Stimulated activated naive CD4-positive, alpha-beta T cell (primary cell): ENCODE measurements at regions not wholly inside any gene's neighbourhood (a gene's known extent, or its start where the extent isn't known, plus 50 kb on each side); places are given as distances from the start of the nearest gene placed in this dataset.
"Not testable (repeated sequence)": the region's sequence is repeated elsewhere in the genome, so short reads cannot be mapped to it uniquely, and the experiment has no call there.

Source experiments
- DNase-seq, 6 experiments: peaks; one replicate each; lab custom pipeline; 2025; lab: John Stamatoyannopoulos, UW

GRCh38 chr2:89222063-89222732 is 530.7 kb downstream of the RPIA start:
- not testable (repeated sequence) for DNase-seq

- not testable (repeated sequence) for DNase-seq
These were observed 533.3 kb downstream of the RPIA start for GRCh38 chr2:89224803-89225202.

GRCh38 chr2:89229979-89230378 is 538.5 kb downstream of the RPIA start:
- not testable (repeated sequence) for DNase-seq

GRCh38 chr2:89231241-89231640 is 539.8 kb downstream of the RPIA start:
- not testable (repeated sequence) for DNase-seq

- not testable (repeated sequence) for DNase-seq
These were observed 542.5 kb downstream of the RPIA start for GRCh38 chr2:89233931-89234330.

- not testable (repeated sequence) for DNase-seq
These were observed 543.5 kb downstream of the RPIA start for GRCh38 chr2:89234818-89235466.

GRCh38 chr2:89236832-89237450 is 545.5 kb downstream of the RPIA start:
- DNase-seq, result not testable (repeated sequence)

- DNase-seq, result not testable (repeated sequence)
These were observed 546.3 kb downstream of the RPIA start for GRCh38 chr2:89237783-89238182.

- not testable (repeated sequence) for DNase-seq
These were observed 551.7 kb downstream of the RPIA start for GRCh38 chr2:89243114-89243700.

GRCh38 chr2:89244407-89244806 is 552.9 kb downstream of the RPIA start:
- not testable (repeated sequence) for DNase-seq

GRCh38 chr2:89245478-89245877 is 554.0 kb downstream of the RPIA start:
- DNase-seq, result not testable (repeated sequence)

GRCh38 chr2:89246027-89246426 is 554.6 kb downstream of the RPIA start:
- DNase-seq, result not testable (repeated sequence)

- DNase-seq, result not testable (repeated sequence)
These were observed 555.1 kb downstream of the RPIA start for GRCh38 chr2:89246620-89247019.

- DNase-seq, result not testable (repeated sequence)
These were observed 563.5 kb downstream of the RPIA start for GRCh38 chr2:89255013-89255412.

GRCh38 chr2:89273443-89273842 is 582.0 kb downstream of the RPIA start:
- not testable (repeated sequence) for DNase-seq

GRCh38 chr2:89280536-89280935 is 589.1 kb downstream of the RPIA start:
- not testable (repeated sequence) for DNase-seq

GRCh38 chr2:89286448-89287080 is 595.1 kb downstream of the RPIA start:
- not testable (repeated sequence) for DNase-seq

GRCh38 chr2:89287084-89287483 is 595.6 kb downstream of the RPIA start:
- DNase-seq, result not testable (repeated sequence)

GRCh38 chr2:89291717-89292298 is 600.3 kb downstream of the RPIA start:
- not testable (repeated sequence) for DNase-seq

GRCh38 chr2:89293399-89293798 is 601.9 kb downstream of the RPIA start:
- not testable (repeated sequence) for DNase-seq

GRCh38 chr2:89294335-89294734 is 602.9 kb downstream of the RPIA start:
- DNase-seq, result not testable (repeated sequence)
